HEK293 (cell line): ENCODE measurements at regions not wholly inside any gene's neighbourhood (a gene's known extent, or its start where the extent isn't known, plus 50 kb on each side); places are given as distances from the start of the nearest gene placed in this dataset.

Source experiments
- GFI1B ChIP-seq: fragments of 450-650 bp; formaldehyde crosslinking; IDR thresholded peaks from 2 replicates; pipeline ENCODE4 v1.5.1; 2016; ENCODE audit warnings: missing biosample characterization, missing genetic modification characterization
- KLF9 ChIP-seq: fragments of 450-650 bp; formaldehyde crosslinking; IDR thresholded peaks from 2 replicates; pipeline ENCODE4 v1.5.1; 2016; ENCODE audit warnings: missing biosample characterization, missing genetic modification characterization, low read depth
- MZF1 ChIP-seq: fragments of 450-650 bp; formaldehyde crosslinking; IDR thresholded peaks from 2 replicates; pipeline ENCODE4 v1.5.1; 2017; ENCODE audit warnings: missing biosample characterization, missing genetic modification characterization, borderline replicate concordance
- YY1 ChIP-seq: fragments of 450-650 bp; formaldehyde crosslinking; IDR thresholded peaks from 2 replicates; pipeline ENCODE4 v1.5.1; 2018; ENCODE audit warnings: missing biosample characterization, missing genetic modification characterization
- ZBTB1 ChIP-seq: fragments of 450-650 bp; formaldehyde crosslinking; IDR thresholded peaks from 2 replicates; pipeline ENCODE4 v1.5.1; 2016; ENCODE audit warnings: missing biosample characterization, missing genetic modification characterization
- ZNF10 ChIP-seq: fragments of 450-650 bp; formaldehyde crosslinking; IDR thresholded peaks from 2 replicates; pipeline ENCODE4 v1.5.1; 2017; ENCODE audit warnings: missing biosample characterization, missing genetic modification characterization
- ZNF114 ChIP-seq: fragments of 450-650 bp; formaldehyde crosslinking; IDR thresholded peaks from 2 replicates; pipeline ENCODE4 v1.5.0; 2017; ENCODE audit warnings: missing biosample characterization, missing genetic modification characterization
- ZNF292 ChIP-seq: fragments of 450-650 bp; formaldehyde crosslinking; IDR thresholded peaks from 2 replicates; pipeline ENCODE4 v1.5.1; 2016; ENCODE audit warnings: low read depth, missing biosample characterization, missing genetic modification characterization, borderline replicate concordance
- ZNF530 ChIP-seq: fragments of 450-650 bp; formaldehyde crosslinking; IDR thresholded peaks from 2 replicates; pipeline ENCODE4 v1.5.1; 2016; ENCODE audit warnings: low read depth, missing biosample characterization, missing genetic modification characterization
- ZSCAN30 ChIP-seq: fragments of 450-650 bp; IDR thresholded peaks from 2 replicates; pipeline ENCODE4 v1.5.1; 2018; ENCODE audit warnings: missing biosample characterization, mild to moderate bottlenecking, missing genetic modification characterization, moderate library complexity
- TF ChIP-seq, protein P1 (sequence below): fragments of 450-650 bp; formaldehyde crosslinking; IDR thresholded peaks from 2 replicates; pipeline ENCODE4 v1.5.1; 2016; ENCODE audit warnings: missing biosample characterization, missing genetic modification characterization
- TF ChIP-seq, protein P2 (sequence below): fragments of 450-650 bp; formaldehyde crosslinking; IDR thresholded peaks from 2 replicates; pipeline ENCODE4 v1.5.1; 2016; ENCODE audit warnings: missing biosample characterization, missing genetic modification characterization
- TF ChIP-seq, protein P3 (sequence below): fragments of 450-650 bp; formaldehyde crosslinking; optimal IDR thresholded peaks from 2 replicates; pipeline ENCODE3; 2016; ENCODE audit warnings: missing biosample characterization, mild to moderate bottlenecking, missing genetic modification characterization
- TF ChIP-seq, protein P4 (sequence below): fragments of 450-650 bp; formaldehyde crosslinking; IDR thresholded peaks from 2 replicates; pipeline ENCODE4 v1.5.1; 2016; ENCODE audit warnings: missing biosample characterization, missing genetic modification characterization

DNA sequence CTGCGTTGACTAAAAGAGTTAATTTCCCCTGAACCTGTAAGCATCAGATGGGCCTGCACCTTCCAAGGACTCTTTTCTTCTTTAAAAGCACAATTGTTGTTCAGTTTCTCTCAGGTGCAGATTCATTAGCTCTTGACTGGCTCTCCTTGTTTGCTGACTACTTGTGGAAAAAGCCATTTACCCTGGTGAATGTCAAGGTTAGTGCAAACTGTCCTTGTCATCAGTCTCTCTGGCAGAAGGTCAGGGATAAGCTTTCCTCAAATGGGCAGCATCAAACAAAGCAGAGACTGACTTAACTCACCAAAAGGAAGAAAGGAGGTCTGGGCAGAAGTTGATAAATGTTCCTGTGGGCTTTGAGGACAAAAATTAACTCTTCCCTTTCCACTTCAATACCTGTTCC is 922.7 kb downstream of the BCL11A start:
- no peak for TF ChIP-seq MZF1 (tag by site-specific recombination)
- no peak for TF ChIP-seq ZNF292 (tag by site-specific recombination)
- TF ChIP-seq, protein P1, sequence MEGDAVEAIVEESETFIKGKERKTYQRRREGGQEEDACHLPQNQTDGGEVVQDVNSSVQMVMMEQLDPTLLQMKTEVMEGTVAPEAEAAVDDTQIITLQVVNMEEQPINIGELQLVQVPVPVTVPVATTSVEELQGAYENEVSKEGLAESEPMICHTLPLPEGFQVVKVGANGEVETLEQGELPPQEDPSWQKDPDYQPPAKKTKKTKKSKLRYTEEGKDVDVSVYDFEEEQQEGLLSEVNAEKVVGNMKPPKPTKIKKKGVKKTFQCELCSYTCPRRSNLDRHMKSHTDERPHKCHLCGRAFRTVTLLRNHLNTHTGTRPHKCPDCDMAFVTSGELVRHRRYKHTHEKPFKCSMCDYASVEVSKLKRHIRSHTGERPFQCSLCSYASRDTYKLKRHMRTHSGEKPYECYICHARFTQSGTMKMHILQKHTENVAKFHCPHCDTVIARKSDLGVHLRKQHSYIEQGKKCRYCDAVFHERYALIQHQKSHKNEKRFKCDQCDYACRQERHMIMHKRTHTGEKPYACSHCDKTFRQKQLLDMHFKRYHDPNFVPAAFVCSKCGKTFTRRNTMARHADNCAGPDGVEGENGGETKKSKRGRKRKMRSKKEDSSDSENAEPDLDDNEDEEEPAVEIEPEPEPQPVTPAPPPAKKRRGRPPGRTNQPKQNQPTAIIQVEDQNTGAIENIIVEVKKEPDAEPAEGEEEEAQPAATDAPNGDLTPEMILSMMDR (tag by site-specific recombination), result no peak
- TF ChIP-seq ZNF10 (tag by site-specific recombination), result no peak
- TF ChIP-seq ZSCAN30 (tag by site-specific recombination), result no peak
- TF ChIP-seq ZBTB1 (tag by site-specific recombination), result no peak
- no peak for TF ChIP-seq ZNF530 (tag by site-specific recombination)
- no peak for TF ChIP-seq YY1 (tag by site-specific recombination)
- TF ChIP-seq ZNF114, result no peak
- TF ChIP-seq, protein P2, sequence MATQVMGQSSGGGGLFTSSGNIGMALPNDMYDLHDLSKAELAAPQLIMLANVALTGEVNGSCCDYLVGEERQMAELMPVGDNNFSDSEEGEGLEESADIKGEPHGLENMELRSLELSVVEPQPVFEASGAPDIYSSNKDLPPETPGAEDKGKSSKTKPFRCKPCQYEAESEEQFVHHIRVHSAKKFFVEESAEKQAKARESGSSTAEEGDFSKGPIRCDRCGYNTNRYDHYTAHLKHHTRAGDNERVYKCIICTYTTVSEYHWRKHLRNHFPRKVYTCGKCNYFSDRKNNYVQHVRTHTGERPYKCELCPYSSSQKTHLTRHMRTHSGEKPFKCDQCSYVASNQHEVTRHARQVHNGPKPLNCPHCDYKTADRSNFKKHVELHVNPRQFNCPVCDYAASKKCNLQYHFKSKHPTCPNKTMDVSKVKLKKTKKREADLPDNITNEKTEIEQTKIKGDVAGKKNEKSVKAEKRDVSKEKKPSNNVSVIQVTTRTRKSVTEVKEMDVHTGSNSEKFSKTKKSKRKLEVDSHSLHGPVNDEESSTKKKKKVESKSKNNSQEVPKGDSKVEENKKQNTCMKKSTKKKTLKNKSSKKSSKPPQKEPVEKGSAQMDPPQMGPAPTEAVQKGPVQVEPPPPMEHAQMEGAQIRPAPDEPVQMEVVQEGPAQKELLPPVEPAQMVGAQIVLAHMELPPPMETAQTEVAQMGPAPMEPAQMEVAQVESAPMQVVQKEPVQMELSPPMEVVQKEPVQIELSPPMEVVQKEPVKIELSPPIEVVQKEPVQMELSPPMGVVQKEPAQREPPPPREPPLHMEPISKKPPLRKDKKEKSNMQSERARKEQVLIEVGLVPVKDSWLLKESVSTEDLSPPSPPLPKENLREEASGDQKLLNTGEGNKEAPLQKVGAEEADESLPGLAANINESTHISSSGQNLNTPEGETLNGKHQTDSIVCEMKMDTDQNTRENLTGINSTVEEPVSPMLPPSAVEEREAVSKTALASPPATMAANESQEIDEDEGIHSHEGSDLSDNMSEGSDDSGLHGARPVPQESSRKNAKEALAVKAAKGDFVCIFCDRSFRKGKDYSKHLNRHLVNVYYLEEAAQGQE (tag by site-specific recombination), result no peak
- no peak for TF ChIP-seq KLF9
- TF ChIP-seq, protein P3, sequence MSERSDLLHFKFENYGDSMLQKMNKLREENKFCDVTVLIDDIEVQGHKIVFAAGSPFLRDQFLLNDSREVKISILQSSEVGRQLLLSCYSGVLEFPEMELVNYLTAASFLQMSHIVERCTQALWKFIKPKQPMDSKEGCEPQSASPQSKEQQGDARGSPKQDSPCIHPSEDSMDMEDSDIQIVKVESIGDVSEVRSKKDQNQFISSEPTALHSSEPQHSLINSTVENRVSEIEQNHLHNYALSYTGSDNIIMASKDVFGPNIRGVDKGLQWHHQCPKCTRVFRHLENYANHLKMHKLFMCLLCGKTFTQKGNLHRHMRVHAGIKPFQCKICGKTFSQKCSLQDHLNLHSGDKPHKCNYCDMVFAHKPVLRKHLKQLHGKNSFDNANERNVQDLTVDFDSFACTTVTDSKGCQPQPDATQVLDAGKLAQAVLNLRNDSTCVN (tag by site-specific recombination), result no peak
- TF ChIP-seq, protein P4, sequence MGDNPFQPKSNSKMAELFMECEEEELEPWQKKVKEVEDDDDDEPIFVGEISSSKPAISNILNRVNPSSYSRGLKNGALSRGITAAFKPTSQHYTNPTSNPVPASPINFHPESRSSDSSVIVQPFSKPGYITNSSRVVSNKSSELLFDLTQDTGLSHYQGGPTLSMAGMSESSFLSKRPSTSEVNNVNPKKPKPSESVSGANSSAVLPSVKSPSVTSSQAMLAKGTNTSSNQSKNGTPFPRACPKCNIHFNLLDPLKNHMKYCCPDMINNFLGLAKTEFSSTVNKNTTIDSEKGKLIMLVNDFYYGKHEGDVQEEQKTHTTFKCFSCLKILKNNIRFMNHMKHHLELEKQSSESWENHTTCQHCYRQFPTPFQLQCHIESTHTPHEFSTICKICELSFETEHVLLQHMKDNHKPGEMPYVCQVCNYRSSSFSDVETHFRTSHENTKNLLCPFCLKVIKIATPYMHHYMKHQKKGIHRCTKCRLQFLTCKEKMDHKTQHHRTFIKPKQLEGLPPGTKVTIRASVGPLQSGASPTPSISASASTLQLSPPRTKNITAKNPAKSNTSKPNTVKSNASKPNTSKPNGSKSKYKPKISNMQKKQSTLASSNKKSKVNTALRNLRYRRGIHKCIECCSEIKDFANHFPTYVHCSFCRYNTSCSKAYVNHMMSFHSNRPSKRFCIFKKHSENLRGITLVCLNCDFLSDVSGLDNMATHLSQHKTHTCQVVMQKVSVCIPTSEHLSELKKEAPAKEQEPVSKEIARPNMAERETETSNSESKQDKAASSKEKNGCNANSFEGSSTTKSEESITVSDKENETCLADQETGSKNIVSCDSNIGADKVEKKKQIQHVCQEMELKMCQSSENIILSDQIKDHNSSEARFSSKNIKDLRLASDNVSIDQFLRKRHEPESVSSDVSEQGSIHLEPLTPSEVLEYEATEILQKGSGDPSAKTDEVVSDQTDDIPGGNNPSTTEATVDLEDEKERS, result no peak
- no peak for TF ChIP-seq GFI1B (tag by site-specific recombination)
